ENCODE measurements at regions not wholly inside any gene's neighbourhood (a gene's known extent, or its start where the extent isn't known, plus 50 kb on each side); places are given as distances from the start of the nearest gene placed in this dataset.

DNA sequence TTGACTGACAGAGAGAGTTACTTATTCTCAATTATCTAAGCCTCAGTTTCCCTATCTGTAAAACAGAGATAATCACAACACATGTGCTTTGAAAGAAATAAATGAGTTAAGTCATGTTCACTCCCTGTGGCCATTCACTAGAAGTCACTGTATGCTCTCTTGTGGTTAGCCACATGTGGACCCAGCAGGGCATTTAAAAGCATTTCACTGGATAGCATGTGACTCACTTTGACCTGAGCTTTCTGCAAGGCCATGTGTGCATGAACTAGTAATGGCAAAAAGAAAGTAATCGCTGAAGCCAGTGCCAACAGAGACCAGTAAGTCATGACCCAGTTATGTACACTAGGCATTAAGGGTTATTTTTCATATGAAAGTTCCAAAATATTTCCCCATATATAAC is 557.0 kb upstream of the IGFBP3 start:
- no peak for DNase-seq

DNA sequence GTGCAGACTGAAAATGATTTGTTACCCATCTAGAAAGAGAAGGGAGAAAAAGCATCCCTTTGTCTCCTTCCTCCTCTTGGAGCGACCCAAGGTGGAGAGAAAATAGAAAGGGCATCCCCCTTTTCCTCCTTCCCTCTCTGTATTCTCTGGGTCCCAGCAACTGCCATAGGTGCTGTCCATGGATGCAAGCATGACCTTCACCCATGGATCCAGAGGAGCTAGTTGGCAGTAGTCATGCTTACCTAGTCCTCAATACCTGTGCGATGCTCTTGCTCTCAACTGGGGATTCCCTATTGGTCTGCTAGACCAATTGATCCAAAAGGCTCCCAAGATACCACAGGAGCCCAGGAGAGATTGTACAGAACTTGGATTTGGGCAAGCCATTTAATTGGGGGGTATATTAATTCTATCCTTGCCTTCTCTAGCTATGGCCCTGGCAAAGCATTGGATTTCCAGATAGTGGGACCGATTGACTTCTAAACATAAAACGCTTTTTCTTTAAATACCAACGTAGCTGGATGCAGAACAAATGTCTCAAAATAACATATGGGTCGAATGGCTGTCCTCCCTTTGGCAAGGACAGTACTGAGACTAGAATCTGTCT is 547.8 kb upstream of the IGFBP3 start:
- DNase-seq: no peak

DNA sequence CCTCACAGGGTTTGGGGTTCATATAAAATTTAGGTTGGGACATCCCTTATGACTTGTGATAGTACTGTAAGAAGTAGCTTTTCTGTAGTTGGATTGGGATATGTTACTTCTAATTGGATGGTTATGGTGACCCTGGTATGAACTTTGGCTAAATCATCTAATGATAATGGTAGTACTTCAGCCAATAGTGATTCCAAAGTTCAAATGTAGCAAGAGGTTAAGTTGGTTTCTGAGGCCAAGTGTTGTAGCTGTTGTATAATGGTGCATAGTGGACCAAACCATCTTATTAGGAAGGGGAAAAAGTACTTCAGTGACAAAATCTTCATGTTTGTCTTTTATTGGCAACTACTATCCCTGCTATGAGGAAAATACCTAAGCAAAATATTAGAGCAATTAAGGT is 542.1 kb upstream of the IGFBP3 start:
- DNase-seq: no peak

DNA sequence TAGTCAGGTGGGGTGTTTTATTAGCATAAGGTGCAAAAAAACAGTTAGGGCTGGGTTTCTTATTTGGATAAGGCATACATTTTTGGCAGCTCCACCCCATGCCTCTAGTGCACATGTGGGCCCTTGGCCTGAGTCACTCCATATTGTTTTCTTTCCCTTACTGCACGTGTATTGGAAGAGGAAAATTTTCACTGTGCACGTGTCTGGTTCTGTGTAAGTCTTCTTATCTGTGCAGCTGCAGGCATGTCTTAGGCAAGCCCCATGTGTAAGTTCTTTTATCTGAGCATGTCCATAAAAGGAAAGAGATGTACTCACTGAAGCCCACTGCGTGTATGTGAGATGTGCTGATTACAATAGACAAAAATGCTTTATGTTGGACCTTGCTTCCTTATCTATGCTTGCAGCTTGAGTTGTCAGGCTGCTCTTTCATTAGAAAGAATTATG is 540.3 kb upstream of the IGFBP3 start:
- no peak for DNase-seq

DNA sequence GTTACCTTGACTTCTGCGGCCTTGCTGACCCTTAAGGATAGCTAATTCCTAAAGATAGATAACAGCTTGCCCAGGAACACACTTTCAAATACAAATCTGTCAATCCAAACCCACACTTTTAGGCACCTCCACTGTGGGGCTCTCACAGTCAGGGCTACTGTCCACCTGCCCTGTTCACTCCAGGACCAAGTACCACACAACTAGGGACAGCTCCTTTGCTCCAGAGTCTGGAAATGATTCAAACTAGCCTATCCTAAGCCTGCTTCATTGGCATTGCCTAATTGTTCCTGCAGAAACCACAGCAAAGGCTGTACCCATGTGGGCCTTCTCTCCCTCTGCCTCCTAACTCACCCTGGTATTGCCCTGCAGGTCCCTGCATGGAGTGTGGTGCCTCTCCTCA is 538.9 kb upstream of the IGFBP3 start:
- DNase-seq: no peak

DNA sequence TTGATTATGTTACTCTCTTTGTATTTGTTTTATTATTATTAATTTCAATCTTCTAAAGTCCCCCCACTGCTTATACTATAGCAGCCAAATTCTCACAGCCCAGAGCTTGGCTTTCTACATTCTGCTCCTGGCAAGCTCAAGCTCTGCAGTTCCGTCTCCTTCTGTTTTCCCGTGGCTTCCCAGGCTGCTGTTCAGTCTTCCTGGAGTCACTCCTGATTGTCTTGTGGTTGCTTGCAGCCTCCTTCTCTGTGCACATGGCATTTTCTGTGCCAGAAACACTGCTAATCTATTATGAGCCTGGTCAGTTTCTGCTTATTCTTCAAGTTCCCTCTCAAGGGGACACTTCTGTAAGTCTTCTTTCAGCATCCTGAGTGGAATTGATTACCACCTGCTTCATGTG is 533.7 kb upstream of the IGFBP3 start:
- DNase-seq: no peak

DNA sequence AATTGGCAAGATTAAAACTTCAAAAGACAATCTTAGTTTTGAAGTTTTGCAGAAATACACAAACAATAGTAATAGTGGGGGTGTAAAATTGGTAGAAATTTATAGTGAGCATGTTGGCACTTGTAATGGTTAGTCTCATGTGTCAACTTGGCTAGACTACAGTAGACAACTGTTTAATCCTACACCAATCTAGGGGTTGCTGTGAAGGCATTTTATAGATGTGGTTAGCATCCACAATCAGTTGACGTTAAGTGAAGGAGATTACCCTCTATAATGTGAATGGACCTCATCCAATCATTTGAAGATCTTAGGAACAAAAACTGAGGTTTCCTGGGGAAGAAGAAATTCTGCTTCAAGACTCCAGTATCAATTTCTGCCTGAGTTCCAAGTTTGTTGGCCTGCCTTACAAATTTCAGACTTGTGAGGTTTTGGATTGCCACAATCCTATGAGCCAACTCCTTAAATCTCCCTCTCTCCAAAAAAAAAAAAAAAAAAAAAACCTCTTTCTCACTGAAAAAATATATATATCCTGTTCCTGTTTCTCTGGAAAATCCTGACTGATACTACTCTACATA is 531.6 kb upstream of the IGFBP3 start:
- DNase-seq: no peak

DNA sequence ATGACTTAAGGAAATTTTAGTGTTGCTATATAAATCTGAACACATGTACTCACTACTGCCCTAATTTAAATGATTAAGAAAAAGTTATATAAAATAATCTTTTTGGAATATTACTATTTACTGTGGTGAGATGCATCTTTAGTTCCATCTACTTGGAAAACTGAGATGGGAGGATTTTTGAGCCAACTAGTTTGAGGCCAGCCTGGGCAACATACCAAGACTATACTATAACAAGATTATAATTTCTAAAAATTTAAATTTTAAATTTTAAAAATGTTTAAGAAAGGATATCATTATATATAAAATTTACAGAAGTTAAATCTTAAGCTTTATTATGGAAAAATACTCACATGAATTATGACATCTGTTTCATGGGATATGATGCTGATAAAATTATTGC is 530.8 kb upstream of the IGFBP3 start:
- DNase-seq: no peak

DNA sequence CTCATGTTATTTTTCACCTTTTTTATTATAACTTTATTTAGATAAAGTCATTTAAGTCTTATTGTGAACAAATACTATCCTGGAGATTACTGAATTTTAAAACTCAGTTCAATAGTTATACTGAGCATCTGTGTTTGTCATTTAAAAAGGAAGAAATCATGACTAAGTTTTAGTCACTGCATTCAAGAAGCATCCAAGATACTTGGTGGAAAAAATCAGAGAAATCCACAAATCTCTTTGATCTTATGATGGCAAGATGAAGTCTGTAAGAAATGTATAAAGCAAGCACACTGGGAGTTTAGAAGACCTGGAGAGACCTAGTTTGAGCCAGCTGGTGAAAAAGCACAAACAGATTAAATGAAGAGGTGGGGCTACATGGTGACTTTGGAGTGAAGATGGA is 529.8 kb upstream of the IGFBP3 start:
- DNase-seq: no peak

DNA sequence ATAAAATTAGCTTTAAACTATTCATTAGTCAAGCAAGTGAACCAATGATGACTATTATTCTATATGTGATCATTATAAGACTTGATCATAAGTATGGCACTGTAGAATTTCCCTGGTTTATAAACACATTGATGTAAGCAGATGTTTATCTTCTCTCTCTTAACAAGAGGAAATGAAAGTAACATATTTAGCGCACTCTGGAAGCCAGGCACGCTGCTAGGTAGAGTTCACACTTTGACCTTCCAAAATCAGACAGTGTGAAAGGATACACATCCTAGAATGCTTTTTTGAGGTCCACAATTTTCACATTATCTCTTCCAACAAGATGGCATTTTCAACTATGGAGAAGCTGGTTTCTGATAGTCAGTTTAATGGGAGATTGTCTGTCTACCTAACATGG is 529.4 kb upstream of the IGFBP3 start:
- no peak for DNase-seq

DNA sequence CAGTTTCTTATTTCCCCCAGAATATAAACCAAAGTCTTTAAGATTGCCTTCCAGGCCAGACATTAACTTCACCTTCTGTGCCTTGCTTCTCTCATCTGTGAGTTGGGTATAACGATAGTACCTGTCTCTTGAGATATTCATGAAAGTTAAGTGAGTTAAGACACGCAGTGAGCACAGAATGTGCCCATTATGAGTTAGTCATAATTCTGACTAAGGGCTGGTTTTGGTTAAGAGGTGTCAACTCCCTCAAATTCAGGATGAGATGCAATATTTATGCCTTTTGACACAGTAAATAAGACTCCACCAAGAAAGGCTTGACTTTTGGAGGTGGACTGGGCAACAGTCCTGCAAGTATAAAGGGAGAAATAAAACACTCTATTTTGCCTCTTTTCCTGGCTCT is 528.7 kb upstream of the IGFBP3 start:
- no peak for DNase-seq

DNA sequence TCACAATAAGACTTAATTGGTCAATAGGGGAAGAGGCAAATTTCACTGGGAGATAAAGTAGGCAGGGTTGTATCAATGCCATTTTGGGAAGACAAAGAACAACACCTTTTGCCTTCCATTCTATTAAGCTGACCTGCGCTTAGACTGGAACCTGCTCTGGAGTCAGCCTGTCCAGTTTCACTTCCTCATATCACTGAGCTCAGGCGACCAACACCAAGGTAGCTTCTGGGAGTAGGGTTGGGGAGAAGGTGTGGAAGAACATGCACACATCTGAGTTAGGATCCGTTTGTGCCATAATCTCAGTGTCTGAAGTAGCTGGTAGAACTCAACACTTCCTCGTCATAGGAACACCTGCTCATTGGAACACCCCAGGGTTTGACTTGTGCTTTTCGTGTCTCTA is 527.4 kb upstream of the IGFBP3 start:
- no peak for DNase-seq

DNA sequence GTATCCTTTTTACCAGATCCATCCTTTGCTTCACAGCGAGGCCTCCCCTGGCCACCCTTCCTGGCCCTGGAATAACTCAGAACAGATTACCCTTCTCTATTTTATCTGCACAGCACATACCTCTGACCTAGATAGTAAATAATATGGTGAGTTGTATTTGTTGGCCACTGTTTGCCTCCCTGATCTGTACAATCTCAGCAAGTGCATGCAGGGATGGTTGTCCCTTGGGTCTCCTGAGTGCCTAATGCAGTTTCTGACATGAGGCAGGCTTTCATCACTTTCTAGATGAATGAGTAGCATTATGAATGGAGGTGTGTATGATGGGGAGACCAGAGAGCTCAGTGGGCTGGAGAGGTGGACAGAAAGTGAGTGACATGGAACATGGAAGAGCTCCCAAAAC is 525.1 kb upstream of the IGFBP3 start:
- DNase-seq: no peak

DNA sequence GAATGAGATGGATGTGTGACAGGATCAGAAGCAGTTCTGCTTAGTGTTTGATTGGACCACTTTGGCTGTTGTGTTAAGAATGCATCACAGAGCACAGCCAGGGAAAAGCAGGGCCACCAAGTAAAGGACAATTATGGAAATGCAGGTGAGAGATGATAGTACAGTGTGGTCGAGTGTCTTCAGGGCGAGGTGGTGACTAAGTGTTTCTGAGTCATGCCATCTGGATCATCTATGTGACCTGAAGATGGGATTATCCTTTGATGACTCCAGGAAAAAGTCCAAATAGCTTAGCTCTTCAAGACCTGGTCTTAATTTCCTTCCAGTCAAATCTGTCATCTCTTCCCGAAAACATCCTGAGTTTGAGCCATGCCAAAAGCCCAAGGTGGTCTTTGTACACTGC is 523.2 kb upstream of the IGFBP3 start:
- DNase-seq: no peak

DNA sequence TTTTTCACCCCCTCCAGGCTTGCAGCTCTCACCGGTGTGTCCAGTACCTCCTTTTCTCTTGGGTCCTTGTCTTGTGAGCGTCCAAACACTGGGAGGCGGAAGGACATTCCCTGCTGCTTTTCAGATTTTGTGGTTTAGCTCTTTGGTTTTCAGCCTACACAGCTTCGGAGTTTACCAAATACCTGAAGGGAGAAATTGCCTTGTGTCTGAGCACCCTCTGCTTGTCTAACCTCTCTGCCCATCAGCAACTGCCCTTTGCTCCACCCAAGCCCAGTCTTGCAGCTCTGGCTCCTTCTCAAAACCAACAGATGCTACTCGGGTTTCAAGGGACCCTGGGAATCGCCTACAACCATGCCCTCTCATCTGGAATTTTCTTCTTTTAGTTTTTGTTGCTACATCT is 519.1 kb upstream of the IGFBP3 start:
- DNase-seq: no peak

DNA sequence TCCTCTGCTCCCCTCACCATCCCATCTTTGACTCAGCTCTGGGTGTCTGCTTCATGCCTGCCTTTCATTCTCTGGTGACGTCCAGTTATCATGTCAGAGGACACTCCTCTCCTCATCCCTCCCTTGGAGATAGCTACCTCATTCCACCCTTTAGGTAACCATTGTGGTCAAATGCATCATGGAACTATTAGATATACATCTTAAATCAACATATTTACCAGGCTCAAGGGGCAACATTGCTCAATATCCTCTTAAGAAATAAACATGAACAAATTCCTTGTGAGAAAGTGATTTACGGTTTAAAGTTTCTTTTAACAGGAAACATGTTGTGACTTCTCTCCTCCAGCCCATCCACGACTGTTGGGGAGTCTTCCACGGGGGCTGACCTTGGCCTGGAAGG is 511.6 kb upstream of the IGFBP3 start:
- no peak for DNase-seq

DNA sequence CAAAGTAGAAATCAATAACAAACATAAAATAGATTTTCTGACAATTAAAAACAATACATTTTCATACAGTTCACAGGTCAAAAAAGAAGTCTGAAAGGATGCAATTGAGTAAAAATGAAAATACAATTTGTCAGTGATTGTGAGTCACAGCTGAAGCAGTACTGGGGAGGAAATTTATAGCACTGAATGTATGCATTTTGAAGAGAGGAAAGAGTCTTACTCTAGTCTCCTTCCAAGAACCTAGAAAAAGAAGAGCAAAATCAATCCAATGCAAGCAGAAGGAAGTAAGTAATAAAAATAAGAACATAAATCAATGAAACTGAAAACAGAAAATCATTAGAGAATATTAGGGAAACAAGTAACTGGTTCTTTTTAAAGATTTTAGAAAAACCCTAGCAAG is 507.2 kb upstream of the IGFBP3 start:
- no peak for DNase-seq

DNA sequence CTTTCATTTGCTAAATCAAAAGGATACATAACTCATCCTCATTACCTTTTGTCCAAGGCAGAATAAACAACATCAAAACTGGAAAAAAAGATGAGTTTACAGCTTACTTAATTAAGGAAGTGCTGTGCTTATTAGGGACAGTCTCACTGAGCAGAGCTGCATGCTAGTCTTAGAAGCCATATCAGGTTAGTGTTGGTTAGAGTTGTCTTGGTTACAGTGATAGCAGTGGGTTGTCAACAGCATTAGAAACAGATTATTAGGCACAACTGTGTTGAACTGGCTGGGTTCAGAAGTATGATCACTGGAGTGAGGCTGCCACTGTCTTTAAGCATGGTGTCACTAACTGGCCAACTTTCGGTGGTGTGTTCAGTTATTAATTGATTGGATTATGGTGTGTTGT is 503.9 kb upstream of the IGFBP3 start:
- no peak for DNase-seq

DNA sequence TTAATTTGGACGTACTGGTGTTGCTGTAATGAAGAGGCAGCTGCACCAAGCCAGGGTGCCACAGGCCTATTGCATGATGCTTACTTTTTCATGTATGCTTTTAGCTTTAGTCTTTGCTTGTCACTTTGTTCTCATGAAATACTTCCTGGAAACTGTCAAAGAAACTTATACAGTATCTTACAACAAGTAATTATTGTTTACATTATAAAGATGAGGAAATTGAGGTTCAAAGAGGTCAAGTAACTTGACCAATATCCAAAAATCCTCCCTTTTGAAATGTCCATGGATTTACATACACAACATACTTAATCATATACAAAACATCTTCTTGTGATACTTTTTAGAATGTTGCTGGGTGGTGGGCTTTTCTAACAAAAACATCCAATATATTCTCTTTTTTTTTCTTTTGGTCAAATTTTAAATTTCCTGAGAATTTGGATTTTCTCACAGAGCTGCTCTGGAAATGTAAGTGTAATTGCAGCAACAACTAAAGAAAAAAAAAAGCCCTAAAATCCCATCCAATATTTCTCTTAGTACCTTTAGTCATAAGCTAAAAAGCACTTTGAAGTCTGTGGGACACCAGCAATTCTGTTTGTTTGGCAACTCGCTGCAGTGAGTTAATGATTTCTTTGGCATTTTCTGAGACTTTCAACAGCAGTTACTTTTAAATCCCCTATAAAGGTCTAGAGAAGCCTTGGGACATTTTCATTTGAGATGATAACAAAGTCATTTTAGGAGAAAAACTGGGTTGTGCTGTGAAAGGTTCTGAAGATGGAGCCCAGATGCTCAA is 500.6 kb upstream of the IGFBP3 start:
- DNase-seq: no peak

DNA sequence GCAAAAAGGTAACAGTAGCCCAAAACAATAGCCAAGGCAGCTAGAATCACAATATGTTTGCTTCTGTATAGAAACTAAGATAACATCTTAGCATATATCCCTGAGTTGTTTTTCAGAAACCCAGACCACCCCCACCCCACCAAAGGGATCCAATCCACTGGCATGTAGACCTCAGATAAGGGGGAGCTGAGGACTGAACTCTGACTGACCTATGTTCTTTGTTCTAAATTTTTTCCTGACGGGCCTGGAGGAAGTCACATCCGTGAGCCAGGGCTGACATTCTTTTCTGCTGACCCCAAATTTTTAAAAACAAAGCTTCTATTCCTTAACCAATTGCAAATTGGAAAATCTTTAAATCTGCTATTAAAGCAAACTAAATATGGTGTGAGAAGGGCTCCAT is 493.9 kb upstream of the IGFBP3 start:
- no peak for DNase-seq

DNA sequence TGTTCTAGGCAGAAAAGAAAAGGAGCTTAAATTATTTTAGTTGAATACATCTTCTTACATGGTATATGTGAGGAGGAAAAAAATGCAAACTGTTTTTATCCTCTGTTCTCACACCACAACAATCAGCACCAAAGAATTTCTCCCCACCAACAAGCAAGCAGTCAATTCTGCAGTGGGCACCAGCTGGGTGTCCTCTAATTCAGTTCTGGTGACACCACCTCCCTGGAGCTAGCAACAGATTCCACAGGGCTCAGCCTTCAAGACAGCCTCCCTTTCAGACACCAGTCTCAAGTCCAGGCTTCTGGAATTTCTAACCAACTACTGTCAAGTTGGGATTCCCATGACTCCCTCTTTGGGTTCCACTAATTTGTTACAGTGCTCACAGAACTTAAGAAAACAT is 490.2 kb upstream of the IGFBP3 start:
- no peak for DNase-seq

DNA sequence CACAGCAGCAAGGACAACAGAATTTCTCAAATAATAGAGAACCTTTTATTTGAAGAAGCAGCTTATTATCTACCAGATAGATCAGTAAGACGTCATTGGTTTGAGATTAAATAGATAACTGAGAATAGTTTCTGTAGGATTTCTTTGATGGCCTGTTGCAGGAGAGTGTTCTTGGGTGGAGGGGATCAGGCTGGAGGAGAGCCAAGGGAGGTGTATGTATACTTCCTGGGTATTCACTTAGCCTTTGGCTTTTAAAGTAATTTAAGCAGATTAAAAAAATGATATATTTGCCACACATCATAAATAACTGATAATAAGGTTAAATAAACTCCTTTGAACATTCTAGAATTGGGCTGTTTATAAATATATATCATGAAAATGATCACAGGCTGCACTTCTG is 486.1 kb upstream of the IGFBP3 start:
- DNase-seq: no peak

DNA sequence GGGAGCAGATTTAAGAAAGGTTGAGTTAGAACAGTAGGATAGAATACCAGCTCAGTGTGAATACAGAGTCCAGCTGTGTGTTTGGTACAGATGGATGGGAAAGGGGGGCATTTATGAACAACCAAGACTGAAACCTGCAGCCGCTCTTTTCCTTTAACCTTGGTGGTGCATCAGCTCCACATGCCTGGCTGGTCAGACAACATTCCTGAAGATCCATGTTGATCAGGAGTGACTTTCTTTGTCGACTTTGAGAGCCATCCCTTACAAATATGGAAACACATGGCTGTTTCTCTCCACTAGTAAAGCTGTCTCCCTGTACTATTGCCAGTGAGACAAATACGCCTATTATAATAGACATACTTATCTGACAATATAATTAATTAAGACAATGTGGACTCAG is 476.5 kb upstream of the IGFBP3 start:
- no peak for DNase-seq

DNA sequence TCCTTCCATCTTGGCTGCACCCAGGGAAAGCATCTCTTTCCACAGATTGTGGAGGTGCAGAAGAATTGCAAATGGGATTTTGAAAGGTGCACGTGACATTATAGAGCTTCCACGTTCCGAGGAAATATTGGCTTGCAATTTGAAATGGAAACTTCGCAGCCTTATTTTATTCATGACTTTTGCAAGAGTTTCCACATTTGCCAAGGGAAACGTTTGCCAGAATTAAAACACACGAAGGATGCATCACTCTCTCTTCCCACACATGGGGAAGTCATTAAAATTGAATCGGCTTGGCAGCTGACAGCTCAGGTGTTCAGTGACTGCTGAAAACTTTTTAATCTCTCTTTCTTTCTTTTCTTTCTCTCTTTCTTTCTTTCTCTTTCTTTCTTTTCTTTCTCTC is 475.4 kb upstream of the IGFBP3 start:
- DNase-seq: peak; percentile 51

DNA sequence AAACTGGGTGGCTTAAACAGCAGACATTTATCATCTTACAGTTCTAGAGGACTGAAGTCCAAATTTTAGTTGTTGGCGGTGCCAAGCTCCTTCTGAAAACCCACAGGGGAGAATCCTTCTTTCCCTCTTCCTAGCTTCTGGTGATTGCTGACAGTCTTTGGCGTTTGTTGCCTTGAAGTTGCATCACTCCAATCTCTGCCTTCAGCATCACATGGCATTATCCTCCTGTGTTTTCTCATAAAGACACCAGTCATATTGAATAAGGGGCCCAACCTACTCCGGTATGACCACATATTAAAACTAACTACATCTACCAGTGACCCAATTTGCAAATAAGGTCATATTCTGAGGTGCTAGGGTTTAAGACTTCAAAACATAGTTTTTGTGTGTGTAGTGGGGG is 472.1 kb upstream of the IGFBP3 start:
- no peak for DNase-seq
